SK-N-SH (cell line): ENCODE measurements at regions not wholly inside any gene's neighbourhood (a gene's known extent, or its start where the extent isn't known, plus 50 kb on each side); places are given as distances from the start of the nearest gene placed in this dataset.

Experiments used
- CTCF ChIA-PET: fragments of 300-600, 350-600 bp; formaldehyde crosslinking; extraction: SDS; loops from one replicate; lab custom pipeline; 2021; lab: Yijun Ruan, JAX
- POLR2A ChIA-PET: fragments of 350-600 bp; sonication (Branson Sonifier 250); formaldehyde crosslinking; extraction: SDS; loops from one replicate; lab custom pipeline; 2020; ENCODE audit warnings: antibody characterized with exemption, inconsistent platforms; lab: Yijun Ruan, JAX
- DNase-seq: peaks from one replicate; pipeline ENCODE4 v3.0.0; 2012
- H2AFZ ChIP-seq: fragments of 200-600 bp; sonication (generic); 2 replicates; pipeline ENCODE4 v1.8.1; 2016; ENCODE audit warnings: antibody characterized with exemption, mild to moderate bottlenecking, low read depth
- H3F3A ChIP-seq: fragments of 200-600 bp; sonication (generic); replicated peaks from 2 replicates; pipeline ENCODE3; 2016; ENCODE audit warnings: antibody characterized with exemption, mild to moderate bottlenecking; ENCODE audit not compliant: insufficient read depth
- H3K27ac ChIP-seq, 2 experiments: fragments of 200-500 bp in 1 of 2; fragments of 200-600 bp in 1 of 2; sonication (Bioruptor generic) in 1 of 2; sonication (generic), shearing (Covaris generic) in 1 of 2; 2 replicates each; pipeline versions ENCODE4 v1.5.1 to v1.6.1; 2014 to 2016; ENCODE audit warnings: low read depth in 2 of 2, inconsistent platforms in 1 of 2, low read length in 1 of 2, mild to moderate bottlenecking in 1 of 2, mixed read lengths in 1 of 2
- H3K27me3 ChIP-seq: fragments of 200-600 bp; sonication (generic), shearing (Covaris generic); 2 replicates; pipeline ENCODE4 v1.6.1; 2016; ENCODE audit warnings: mixed run types; ENCODE audit not compliant: insufficient read depth
- H3K36me3 ChIP-seq, 2 experiments: fragments of 200-500 bp in 1 of 2; fragments of 200-600 bp in 1 of 2; sonication (Bioruptor generic) in 1 of 2; sonication (generic) in 1 of 2; replicated peaks in 1 of 2; 2 replicates each; pipeline versions ENCODE3 to v1.5.1; 2014 to 2016; ENCODE audit warnings: low read length in 1 of 2, mild to moderate bottlenecking in 1 of 2; ENCODE audit not compliant: insufficient read depth in 2 of 2, control insufficient read depth in 1 of 2
- H3K4me1 ChIP-seq, 2 experiments: fragments of 200-500 bp in 1 of 2; fragments of 200-600 bp in 1 of 2; sonication (Bioruptor generic) in 1 of 2; sonication (generic), shearing (Covaris generic) in 1 of 2; 2 replicates each; pipeline versions ENCODE4 v1.5.1 to v1.6.1; 2014 to 2016; ENCODE audit warnings: low read depth in 1 of 2, low read length in 1 of 2, mixed run types in 1 of 2; ENCODE audit not compliant: insufficient read depth in 2 of 2, control insufficient read depth in 1 of 2
- H3K4me2 ChIP-seq: fragments of 200-600 bp; sonication (generic), shearing (Covaris generic); 2 replicates; pipeline ENCODE4 v1.6.1; 2017; ENCODE audit warnings: mixed run types
- H3K4me3 ChIP-seq, 2 experiments: fragments of 200-500 bp in 1 of 2; fragments of 200-600 bp in 1 of 2; sonication (Bioruptor generic) in 1 of 2; sonication (generic), shearing (Covaris generic) in 1 of 2; 2 replicates each; pipeline versions ENCODE4 v1.5.1 to v1.8.1; 2014 to 2016; ENCODE audit warnings: low read depth in 2 of 2, inconsistent platforms in 1 of 2, low read length in 1 of 2, mild to moderate bottlenecking in 1 of 2, mixed read lengths in 1 of 2, moderate library complexity in 1 of 2
- H3K79me2 ChIP-seq: fragments of 200-600 bp; sonication (generic); 2 replicates; pipeline ENCODE4 v1.8.1; 2017; ENCODE audit warnings: mild to moderate bottlenecking; ENCODE audit not compliant: insufficient read depth
- H3K9ac ChIP-seq: fragments of 200-600 bp; sonication (generic); 2 replicates; pipeline ENCODE4 v1.6.1; 2017; ENCODE audit warnings: mixed run types
- H3K9me2 ChIP-seq: fragments of 200-600 bp; sonication (generic); 2 replicates; pipeline ENCODE4 v1.6.1; 2017; ENCODE audit warnings: mixed run types
- H3K9me3 ChIP-seq: fragments of 200-600 bp; sonication (generic); 2 replicates; pipeline ENCODE4 v1.6.1; 2017; ENCODE audit warnings: mixed run types, mild to moderate bottlenecking, moderate library complexity
- H4K20me1 ChIP-seq: fragments of 200-600 bp; sonication (generic); 2 replicates; pipeline ENCODE4 v1.6.1; 2017; ENCODE audit warnings: mild to moderate bottlenecking, mixed run types; ENCODE audit not compliant: insufficient read depth
- CHD2 ChIP-seq: fragments of 150-350 bp; IDR thresholded peaks from 2 replicates; pipeline ENCODE4 v1.6.1; 2018; ENCODE audit warnings: low read length; ENCODE audit not compliant: partially characterized antibody
- EZH2phosphoT487 ChIP-seq: fragments of 200-600 bp; sonication (generic); IDR thresholded peaks from 2 replicates; pipeline ENCODE4 v1.6.1; 2017; ENCODE audit warnings: low read depth, mixed run types, mild to moderate bottlenecking, antibody characterized with exemption, moderate library complexity, borderline replicate concordance
- FOSL2 ChIP-seq: IDR thresholded peaks from 2 replicates; pipeline ENCODE4 v1.4.0; 2012; ENCODE audit warnings: low read depth, mild to moderate bottlenecking, moderate library complexity, borderline replicate concordance
- FOXJ3 ChIP-seq: sonication (generic); formaldehyde crosslinking; IDR thresholded peaks from 2 replicates; pipeline ENCODE4 v1.5.1; 2020; ENCODE audit warnings: mild to moderate bottlenecking, missing genetic modification reagents
- GABPA ChIP-seq: IDR thresholded peaks from 2 replicates; pipeline ENCODE4 v1.4.0; 2012; ENCODE audit warnings: low read depth, mild to moderate bottlenecking
- GATA2 ChIP-seq: sonication (generic); formaldehyde crosslinking; IDR thresholded peaks from 2 replicates; pipeline ENCODE4 v1.5.0; 2020; ENCODE audit warnings: mild to moderate bottlenecking, missing genetic modification reagents
- JUND ChIP-seq: IDR thresholded peaks from 2 replicates; pipeline ENCODE4 v1.4.0; 2012
- MEF2A ChIP-seq: IDR thresholded peaks from 2 replicates; pipeline ENCODE4 v1.4.0; 2012; ENCODE audit warnings: low read depth, borderline replicate concordance
- MXI1 ChIP-seq: IDR thresholded peaks from 2 replicates; pipeline ENCODE4 v1.6.1; 2012; ENCODE audit warnings: mild to moderate bottlenecking, low read depth, low read length, improper control_type of control experiment
- NFIC ChIP-seq: IDR thresholded peaks from 2 replicates; pipeline ENCODE4 v1.4.0; 2012; ENCODE audit warnings: borderline replicate concordance
- NRF1 ChIP-seq: IDR thresholded peaks from 2 replicates; pipeline ENCODE4 v1.6.1; 2012; ENCODE audit warnings: low read depth, mild to moderate bottlenecking, low read length
- POLR2AphosphoS5 ChIP-seq: IDR thresholded peaks from 2 replicates; pipeline ENCODE4 v1.6.1; 2012; ENCODE audit warnings: low read depth, low read length
- RCOR1 ChIP-seq: fragments of 150-350 bp; IDR thresholded peaks from 2 replicates; pipeline ENCODE4 v1.6.1; 2017; ENCODE audit warnings: antibody characterized with exemption, low read length
- REST ChIP-seq: IDR thresholded peaks from 2 replicates; pipeline ENCODE4 v1.6.1; 2012; ENCODE audit warnings: mild to moderate bottlenecking, low read depth, low read length, moderate library complexity
- RFX5 ChIP-seq: IDR thresholded peaks from 2 replicates; pipeline ENCODE4 v1.6.1; 2012; ENCODE audit warnings: mild to moderate bottlenecking, improper control_type of control experiment, low read length
- RXRA ChIP-seq: IDR thresholded peaks from 2 replicates; pipeline ENCODE4 v1.4.0; 2012; ENCODE audit warnings: low read depth, mild to moderate bottlenecking, borderline replicate concordance
- SMC3 ChIP-seq: IDR thresholded peaks from 2 replicates; pipeline ENCODE4 v1.6.1; 2012; ENCODE audit warnings: low read depth, low read length, improper control_type of control experiment
- TCF12 ChIP-seq: IDR thresholded peaks from 2 replicates; pipeline ENCODE4 v1.4.0; 2012
- TEAD4 ChIP-seq: IDR thresholded peaks from 2 replicates; pipeline ENCODE4 v1.4.0; 2012; ENCODE audit warnings: mild to moderate bottlenecking, borderline replicate concordance; ENCODE audit not compliant: insufficient read depth
- ZBTB33 ChIP-seq: IDR thresholded peaks from 2 replicates; pipeline ENCODE4 v1.4.0; 2012; ENCODE audit warnings: low read depth, borderline replicate concordance
- WGBS: methylation state at CpG from one replicate; pipeline ENCODE4 v1.1.6; 2017; ENCODE audit warnings: low lambda C conversion rate; 5-methylcytosine and 5-hydroxymethylcytosine counted together
- TF ChIP-seq, protein P1 (sequence below): IDR thresholded peaks from 2 replicates; pipeline ENCODE4 v1.4.0; 2012; ENCODE audit warnings: low read depth
- TF ChIP-seq, protein P2 (sequence below): IDR thresholded peaks from 2 replicates; pipeline ENCODE4; 2012

DNA sequence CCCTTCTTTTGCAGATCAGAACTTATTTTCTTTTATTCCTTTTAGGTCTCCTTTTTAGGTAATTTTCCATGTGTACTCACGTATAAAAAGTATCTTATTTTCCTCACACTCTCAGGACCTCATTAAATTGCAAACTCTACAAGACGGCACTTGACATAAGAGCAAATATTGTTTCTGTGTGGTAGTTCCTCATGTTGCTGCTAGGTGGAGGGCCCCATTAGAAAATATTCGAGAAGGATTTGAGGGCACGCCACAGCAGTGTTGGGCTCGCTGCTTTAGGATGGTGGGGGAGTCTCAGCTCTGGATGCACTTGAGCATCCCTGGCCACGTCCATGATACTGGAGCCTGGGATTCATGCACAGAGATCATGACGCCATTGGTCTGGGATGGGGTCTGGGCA lies 64.9 kb upstream of the ZFP64 start:
- Histone ChIP-seq H3K36me3 (no peaks in the 10 kb centered on the region), H3K79me2 (no peaks in the 10 kb centered on the region), H4K20me1 (no peaks in the 10 kb centered on the region), H3K4me3 (no peak overlapping the region), H3K4me1 (peaks cover 0 to 10% of the 10 kb centered on the region in 2 experiments; a peak in 1 of 4 replicates), H3K4me2 (no peak overlapping the region), H3K9me2 (no peaks in the 10 kb centered on the region), H2AFZ (no peak overlapping the region), H3K27ac (no peak overlapping the region), H3F3A (no peaks in the 10 kb centered on the region), H3K9ac (no peak overlapping the region), H3K27me3 (no peaks in the 10 kb centered on the region), H3K9me3 (no peaks in the 10 kb centered on the region)
- ChIA-PET CTCF (interaction anchor here (1.5 kb wide), 1 partner anchor 14 kb away, joined by 6 read pairs; no protein-coding TSS in a partner anchor), POLR2A (no interaction called here)
- WGBS: 34% methylated on average over 7 of the region's 7 CpGs
- TF ChIP-seq EZH2phosphoT487 (no peak), RFX5 (no peak), TEAD4 (no peak), RXRA (no peak), SMC3 (no peak), MXI1 (no peak), MEF2A (no peak), FOXJ3 (no peak), RCOR1 (no peak), CHD2 (no peak)
- no peak for DNase-seq

DNA sequence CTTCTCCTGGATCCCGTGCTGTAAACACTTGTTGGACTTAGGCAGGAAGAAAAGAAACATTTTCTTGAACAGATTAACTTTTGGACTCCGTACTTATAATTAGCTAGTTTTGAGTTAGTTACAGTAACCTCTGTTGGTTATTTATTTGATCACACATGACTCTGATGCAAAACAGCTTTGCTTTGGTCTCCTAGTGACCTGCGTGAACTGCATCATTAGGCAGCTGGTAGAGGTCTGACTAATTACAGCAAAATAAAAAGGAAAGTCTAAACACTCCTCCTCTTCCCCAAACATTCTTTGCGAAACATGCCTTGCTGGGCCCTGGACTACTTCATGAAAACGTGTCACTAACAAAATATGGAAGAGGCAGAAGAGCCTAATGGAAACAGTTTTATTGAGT lies 61.1 kb upstream of the ZFP64 start:
- ChIA-PET CTCF (interaction anchor here (0.6 to 9.7 kb wide), 3 partner anchors 10 to 60 kb away, joined by 3 to 56 read pairs (median 3); no protein-coding TSS in a partner anchor), POLR2A (no interaction called here)
- Histone ChIP-seq H3K36me3 (no peaks in the 10 kb centered on the region), H3K27ac (no peak overlapping the region), H3K27me3 (no peaks in the 10 kb centered on the region), H4K20me1 (no peaks in the 10 kb centered on the region), H2AFZ (no peak overlapping the region), H3K4me1 (no peaks in the 10 kb centered on the region), H3F3A (no peaks in the 10 kb centered on the region), H3K79me2 (no peaks in the 10 kb centered on the region), H3K4me3 (no peak overlapping the region), H3K9me3 (no peaks in the 10 kb centered on the region), H3K4me2 (no peak overlapping the region), H3K9ac (no peak overlapping the region), H3K9me2 (no peaks in the 10 kb centered on the region)
- 43% methylated on average over 5 of the region's 5 CpGs for WGBS
- no peak for DNase-seq
- TF ChIP-seq ZBTB33 (no peak), RXRA (no peak), TCF12 (no peak), REST (no peak), NFIC (no peak), NRF1 (no peak), POLR2AphosphoS5 (no peak), RCOR1 (no peak), RFX5 (no peak), MEF2A (no peak), GABPA (no peak), JUND (no peak), CHD2 (no peak), SMC3 (no peak), MXI1 (no peak), GATA2 (CRISPR knock-in tag) (no peak), FOSL2 (no peak)
- TF ChIP-seq, protein P1, sequence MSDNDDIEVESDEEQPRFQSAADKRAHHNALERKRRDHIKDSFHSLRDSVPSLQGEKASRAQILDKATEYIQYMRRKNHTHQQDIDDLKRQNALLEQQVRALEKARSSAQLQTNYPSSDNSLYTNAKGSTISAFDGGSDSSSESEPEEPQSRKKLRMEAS: no peak
- TF ChIP-seq, protein P2, sequence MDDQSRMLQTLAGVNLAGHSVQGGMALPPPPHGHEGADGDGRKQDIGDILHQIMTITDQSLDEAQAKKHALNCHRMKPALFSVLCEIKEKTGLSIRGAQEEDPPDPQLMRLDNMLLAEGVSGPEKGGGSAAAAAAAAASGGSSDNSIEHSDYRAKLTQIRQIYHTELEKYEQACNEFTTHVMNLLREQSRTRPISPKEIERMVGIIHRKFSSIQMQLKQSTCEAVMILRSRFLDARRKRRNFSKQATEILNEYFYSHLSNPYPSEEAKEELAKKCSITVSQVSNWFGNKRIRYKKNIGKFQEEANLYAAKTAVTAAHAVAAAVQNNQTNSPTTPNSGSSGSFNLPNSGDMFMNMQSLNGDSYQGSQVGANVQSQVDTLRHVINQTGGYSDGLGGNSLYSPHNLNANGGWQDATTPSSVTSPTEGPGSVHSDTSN: no peak
